ENCODE measurements at regions not wholly inside any gene's neighbourhood (a gene's known extent, or its start where the extent isn't known, plus 50 kb on each side); places are given as distances from the start of the nearest gene placed in this dataset.

GRCh38 chr12:126706300-126706699 lies 1560.7 kb upstream of the TMEM132C start:
- no peak overlapping the region for H3K9ac ChIP-seq (ENCODE audit: low read length)
- H3K4me1 ChIP-seq (ENCODE audit: low read length), result no peaks in the 10 kb centered on the region
- no peak overlapping the region for H3K27ac ChIP-seq (ENCODE audit: low read length)
- no peak overlapping the region for H3K4me3 ChIP-seq (ENCODE audit: low read length)
- H3K27me3 ChIP-seq (ENCODE audit: low read length), result no peaks in the 10 kb centered on the region
- H2AFZ ChIP-seq (ENCODE audit: low read length), result no peak overlapping the region
- H3K9me3 ChIP-seq (ENCODE audit: low read length), result no peaks in the 10 kb centered on the region
- H3K36me3 ChIP-seq (ENCODE audit: insufficient read depth, low read length), result no peaks in the 10 kb centered on the region
- H3K79me2 ChIP-seq (ENCODE audit: low read length), result no peaks in the 10 kb centered on the region
- no peak for DNase-seq
- H4K20me1 ChIP-seq (ENCODE audit: insufficient read depth, low read depth, low read length), result no peaks in the 10 kb centered on the region
- H3K9me2 ChIP-seq (replicated peaks; ENCODE audit: insufficient read depth, low read length), result no peaks in the 10 kb centered on the region
- no peak overlapping the region for H3K4me2 ChIP-seq (ENCODE audit: low read depth, low read length, poor library complexity, severe bottlenecking)

GRCh38 chr12:126708492-126708896 lies 1558.5 kb upstream of the TMEM132C start:
- Histone ChIP-seq H2AFZ (ENCODE audit: low read length) (no peak overlapping the region), H3K27ac (ENCODE audit: low read length) (no peak overlapping the region), H3K79me2 (ENCODE audit: low read length) (no peaks in the 10 kb centered on the region), H3K4me2 (ENCODE audit: low read depth, low read length, poor library complexity, severe bottlenecking) (no peak overlapping the region), H3K27me3 (ENCODE audit: low read length) (no peaks in the 10 kb centered on the region), H4K20me1 (ENCODE audit: insufficient read depth, low read depth, low read length) (no peaks in the 10 kb centered on the region), H3K4me1 (ENCODE audit: low read length) (no peaks in the 10 kb centered on the region), H3K9ac (ENCODE audit: low read length) (no peak overlapping the region), H3K4me3 (ENCODE audit: low read length) (no peak overlapping the region), H3K9me2 (replicated peaks; ENCODE audit: insufficient read depth, low read length) (no peaks in the 10 kb centered on the region), H3K9me3 (ENCODE audit: low read length) (peaks cover 4% of the 10 kb centered on the region), H3K36me3 (ENCODE audit: insufficient read depth, low read length) (no peaks in the 10 kb centered on the region)
- DNase-seq, result no peak

- Histone ChIP-seq H3K9me2 (replicated peaks; ENCODE audit: insufficient read depth, low read length) (no peaks in the 10 kb centered on the region), H3K79me2 (ENCODE audit: low read length) (no peaks in the 10 kb centered on the region), H3K27me3 (ENCODE audit: low read length) (no peaks in the 10 kb centered on the region), H3K27ac (ENCODE audit: low read length) (no peak overlapping the region), H3K9ac (ENCODE audit: low read length) (no peak overlapping the region), H4K20me1 (ENCODE audit: insufficient read depth, low read depth, low read length) (no peaks in the 10 kb centered on the region), H3K9me3 (ENCODE audit: low read length) (peaks cover 5% of the 10 kb centered on the region; the same call in 1 of the 2 replicates), H3K4me3 (ENCODE audit: low read length) (no peak overlapping the region), H3K36me3 (ENCODE audit: insufficient read depth, low read length) (no peaks in the 10 kb centered on the region), H3K4me1 (ENCODE audit: low read length) (no peaks in the 10 kb centered on the region), H2AFZ (ENCODE audit: low read length) (no peak overlapping the region), H3K4me2 (ENCODE audit: low read depth, low read length, poor library complexity, severe bottlenecking) (no peak overlapping the region)
- DNase-seq, result no peak
Observed at GRCh38 chr12:126718365-126718764, 1548.6 kb upstream of the TMEM132C start.

GRCh38 chr12:126719912-126720705 lies 1546.9 kb upstream of the TMEM132C start:
- H4K20me1 ChIP-seq (ENCODE audit: insufficient read depth, low read depth, low read length), result no peaks in the 10 kb centered on the region
- H3K79me2 ChIP-seq (ENCODE audit: low read length), result no peaks in the 10 kb centered on the region
- no peak overlapping the region for H2AFZ ChIP-seq (ENCODE audit: low read length)
- no peak overlapping the region for H3K27ac ChIP-seq (ENCODE audit: low read length)
- no peak for DNase-seq
- no peak overlapping the region for H3K4me2 ChIP-seq (ENCODE audit: low read depth, low read length, poor library complexity, severe bottlenecking)
- no peak overlapping the region for H3K9ac ChIP-seq (ENCODE audit: low read length)
- no peaks in the 10 kb centered on the region for H3K36me3 ChIP-seq (ENCODE audit: insufficient read depth, low read length)
- no peaks in the 10 kb centered on the region for H3K9me2 ChIP-seq (replicated peaks; ENCODE audit: insufficient read depth, low read length)
- H3K27me3 ChIP-seq (ENCODE audit: low read length), result no peaks in the 10 kb centered on the region
- peaks cover 8% of the 10 kb centered on the region; the same call in 1 of the 2 replicates for H3K9me3 ChIP-seq (ENCODE audit: low read length)
- no peak overlapping the region for H3K4me3 ChIP-seq (ENCODE audit: low read length)
- no peaks in the 10 kb centered on the region for H3K4me1 ChIP-seq (ENCODE audit: low read length)

GRCh38 chr12:126726481-126727217 lies 1540.3 kb upstream of the TMEM132C start:
- no peak overlapping the region for H3K27ac ChIP-seq (ENCODE audit: low read length)
- no peaks in the 10 kb centered on the region for H3K79me2 ChIP-seq (ENCODE audit: low read length)
- no peak overlapping the region for H3K4me2 ChIP-seq (ENCODE audit: low read depth, low read length, poor library complexity, severe bottlenecking)
- no peak for DNase-seq
- no peak overlapping the region for H3K9ac ChIP-seq (ENCODE audit: low read length)
- 0 out of 2 replicates have a peak, but pooled peaks cover 5% of the 10 kb centered on the region for H3K9me3 ChIP-seq (ENCODE audit: low read length)
- H2AFZ ChIP-seq (ENCODE audit: low read length), result no peak overlapping the region
- H3K4me1 ChIP-seq (ENCODE audit: low read length), result no peaks in the 10 kb centered on the region
- H3K4me3 ChIP-seq (ENCODE audit: low read length), result no peak overlapping the region
- H3K27me3 ChIP-seq (ENCODE audit: low read length), result no peaks in the 10 kb centered on the region
- no peaks in the 10 kb centered on the region for H4K20me1 ChIP-seq (ENCODE audit: insufficient read depth, low read depth, low read length)
- no peaks in the 10 kb centered on the region for H3K36me3 ChIP-seq (ENCODE audit: insufficient read depth, low read length)
- no peaks in the 10 kb centered on the region for H3K9me2 ChIP-seq (replicated peaks; ENCODE audit: insufficient read depth, low read length)

- DNase-seq, result no peak
- no peaks in the 10 kb centered on the region for H3K27me3 ChIP-seq (ENCODE audit: low read length)
- no peaks in the 10 kb centered on the region for H3K79me2 ChIP-seq (ENCODE audit: low read length)
- no peaks in the 10 kb centered on the region for H3K36me3 ChIP-seq (ENCODE audit: insufficient read depth, low read length)
- no peak overlapping the region for H3K4me2 ChIP-seq (ENCODE audit: low read depth, low read length, poor library complexity, severe bottlenecking)
- H3K4me1 ChIP-seq (ENCODE audit: low read length), result no peaks in the 10 kb centered on the region
- H3K9ac ChIP-seq (ENCODE audit: low read length), result no peak overlapping the region
- H2AFZ ChIP-seq (ENCODE audit: low read length), result no peak overlapping the region
- no peak overlapping the region for H3K4me3 ChIP-seq (ENCODE audit: low read length)
- no peaks in the 10 kb centered on the region for H3K9me2 ChIP-seq (replicated peaks; ENCODE audit: insufficient read depth, low read length)
- no peaks in the 10 kb centered on the region for H4K20me1 ChIP-seq (ENCODE audit: insufficient read depth, low read depth, low read length)
- no peak overlapping the region for H3K27ac ChIP-seq (ENCODE audit: low read length)
- 0 out of 2 replicates have a peak, but pooled peaks cover 5% of the 10 kb centered on the region for H3K9me3 ChIP-seq (ENCODE audit: low read length)
Observed at GRCh38 chr12:126727218-126728075, 1539.5 kb upstream of the TMEM132C start.

GRCh38 chr12:126734296-126734695 lies 1532.7 kb upstream of the TMEM132C start:
- no peaks in the 10 kb centered on the region for H3K36me3 ChIP-seq (ENCODE audit: insufficient read depth, low read length)
- no peaks in the 10 kb centered on the region for H3K4me1 ChIP-seq (ENCODE audit: low read length)
- no peak overlapping the region for H2AFZ ChIP-seq (ENCODE audit: low read length)
- no peaks in the 10 kb centered on the region for H3K9me2 ChIP-seq (replicated peaks; ENCODE audit: insufficient read depth, low read length)
- no peak overlapping the region for H3K4me2 ChIP-seq (ENCODE audit: low read depth, low read length, poor library complexity, severe bottlenecking)
- H3K79me2 ChIP-seq (ENCODE audit: low read length), result no peaks in the 10 kb centered on the region
- no peaks in the 10 kb centered on the region for H3K27me3 ChIP-seq (ENCODE audit: low read length)
- H3K9me3 ChIP-seq (ENCODE audit: low read length), result no peaks in the 10 kb centered on the region
- no peak overlapping the region for H3K9ac ChIP-seq (ENCODE audit: low read length)
- H3K27ac ChIP-seq (ENCODE audit: low read length), result no peak overlapping the region
- no peak for DNase-seq
- H3K4me3 ChIP-seq (ENCODE audit: low read length), result no peak overlapping the region
- H4K20me1 ChIP-seq (ENCODE audit: insufficient read depth, low read depth, low read length), result no peaks in the 10 kb centered on the region

- Histone ChIP-seq H4K20me1 (ENCODE audit: insufficient read depth, low read depth, low read length) (no peaks in the 10 kb centered on the region), H3K9ac (ENCODE audit: low read length) (no peak overlapping the region), H3K36me3 (ENCODE audit: insufficient read depth, low read length) (no peaks in the 10 kb centered on the region), H3K27ac (ENCODE audit: low read length) (no peak overlapping the region), H3K27me3 (ENCODE audit: low read length) (no peaks in the 10 kb centered on the region), H3K9me3 (ENCODE audit: low read length) (no peaks in the 10 kb centered on the region), H3K79me2 (ENCODE audit: low read length) (no peaks in the 10 kb centered on the region), H3K9me2 (replicated peaks; ENCODE audit: insufficient read depth, low read length) (no peaks in the 10 kb centered on the region), H3K4me3 (ENCODE audit: low read length) (no peak overlapping the region), H3K4me1 (ENCODE audit: low read length) (no peaks in the 10 kb centered on the region), H2AFZ (ENCODE audit: low read length) (no peak overlapping the region), H3K4me2 (ENCODE audit: low read depth, low read length, poor library complexity, severe bottlenecking) (no peak overlapping the region)
- no peak for DNase-seq
Observed at GRCh38 chr12:126734710-126735109, 1532.3 kb upstream of the TMEM132C start.
